IgD-negative memory B cell (primary cell): ENCODE measurements at regions not wholly inside any gene's neighbourhood (a gene's known extent, or its start where the extent isn't known, plus 50 kb on each side); places are given as distances from the start of the nearest gene placed in this dataset.
A peak's percentile ranks its signal among the peaks of the same experiment; 100 is the strongest.

Experiments
- H3K27ac Mint-ChIP-seq, 3 donors: one replicate each; pipeline ENCODE4 v1.8.0; 2020 to 2022; ENCODE audit warnings: mild to moderate bottlenecking in 3 of 3, mixed read lengths in 3 of 3, moderate library complexity in 1 of 3
- H3K27me3 Mint-ChIP-seq: one replicate; pipeline ENCODE4 v1.8.0; 2021; ENCODE audit warnings: mixed read lengths
- H3K36me3 Mint-ChIP-seq: one replicate; pipeline ENCODE4 v1.8.0; 2020; ENCODE audit warnings: mild to moderate bottlenecking, mixed read lengths
- H3K4me1 Mint-ChIP-seq, 3 donors: one replicate each; pipeline ENCODE4 v1.8.0; 2020 to 2022; ENCODE audit warnings: mixed read lengths in 3 of 3, mild to moderate bottlenecking in 1 of 3
- H3K4me3 Mint-ChIP-seq, 4 donors: one replicate each; pipeline ENCODE4 v1.8.0; 2020 to 2022; ENCODE audit warnings: mild to moderate bottlenecking in 4 of 4, mixed read lengths in 4 of 4, moderate library complexity in 3 of 4
- H3K9me3 Mint-ChIP-seq, 3 donors: one replicate each; pipeline ENCODE4 v1.8.0; 2020 to 2021; ENCODE audit warnings: mixed read lengths in 3 of 3, mild to moderate bottlenecking in 1 of 3

GRCh38 chr18:40565805-40566509, 1389.1 kb upstream of the PIK3C3 start:
- H3K36me3 Mint-ChIP-seq = no peaks in the 10 kb centered on the region
- H3K27ac Mint-ChIP-seq = no peak overlapping the region
- no peaks in the 10 kb centered on the region for H3K4me1 Mint-ChIP-seq
- H3K4me3 Mint-ChIP-seq = no peak overlapping the region
- peaks cover 0 to 4% (median 3%) of the 10 kb centered on the region in 3 donors for H3K9me3 Mint-ChIP-seq
- H3K27me3 Mint-ChIP-seq = no peaks in the 10 kb centered on the region

- peaks cover 0 to 6% (median 4%) of the 10 kb centered on the region in 3 donors for H3K9me3 Mint-ChIP-seq
- no peaks in the 10 kb centered on the region for H3K36me3 Mint-ChIP-seq
- H3K27ac Mint-ChIP-seq = no peak overlapping the region
- no peaks in the 10 kb centered on the region for H3K27me3 Mint-ChIP-seq
- no peaks in the 10 kb centered on the region for H3K4me1 Mint-ChIP-seq
- no peak overlapping the region for H3K4me3 Mint-ChIP-seq
These were observed 1395.5 kb upstream of the PIK3C3 start for GRCh38 chr18:40559556-40559955.

- H3K9me3 Mint-ChIP-seq = peaks cover 0 to 6% (median 4%) of the 10 kb centered on the region in 3 donors
- no peak overlapping the region for H3K4me3 Mint-ChIP-seq
These were observed 1396.2 kb upstream of the PIK3C3 start for GRCh38 chr18:40558706-40559392.

GRCh38 chr18:40555914-40556313, 1399.1 kb upstream of the PIK3C3 start:
- H3K27me3 Mint-ChIP-seq = no peaks in the 10 kb centered on the region
- no peaks in the 10 kb centered on the region for H3K36me3 Mint-ChIP-seq
- H3K9me3 Mint-ChIP-seq = peaks cover 3 to 5% (median 4%) of the 10 kb centered on the region in 3 donors
- no peaks in the 10 kb centered on the region for H3K4me1 Mint-ChIP-seq
- H3K27ac Mint-ChIP-seq = no peak overlapping the region
- no peak overlapping the region for H3K4me3 Mint-ChIP-seq

More at GRCh38 chr18:40558706-40559392, 1396.2 kb upstream of the PIK3C3 start:
- Mint-ChIP-seq H3K36me3 (no peaks in the 10 kb centered on the region), H3K27me3 (no peaks in the 10 kb centered on the region), H3K4me1 (no peaks in the 10 kb centered on the region), H3K27ac (no peak overlapping the region)

GRCh38 chr18:40553029-40553428, 1402.0 kb upstream of the PIK3C3 start:
- H3K9me3 Mint-ChIP-seq = peaks cover under 1 to 6% (median 2%) of the 10 kb centered on the region in 3 donors
- no peak overlapping the region for H3K4me3 Mint-ChIP-seq
- H3K36me3 Mint-ChIP-seq = no peaks in the 10 kb centered on the region
- H3K27ac Mint-ChIP-seq = no peak overlapping the region
- H3K4me1 Mint-ChIP-seq = no peaks in the 10 kb centered on the region
- no peaks in the 10 kb centered on the region for H3K27me3 Mint-ChIP-seq

- H3K9me3 Mint-ChIP-seq = peaks cover 0 to 6% (median 5%) of the 10 kb centered on the region in 3 donors
- H3K27ac Mint-ChIP-seq = peak overlapping the region in 1 of 3 donors; percentile 60
- no peaks in the 10 kb centered on the region for H3K27me3 Mint-ChIP-seq
- no peaks in the 10 kb centered on the region for H3K4me1 Mint-ChIP-seq
- H3K36me3 Mint-ChIP-seq = no peaks in the 10 kb centered on the region
- no peak overlapping the region for H3K4me3 Mint-ChIP-seq
These were observed 1408.2 kb upstream of the PIK3C3 start for GRCh38 chr18:40546875-40547274.

- no peaks in the 10 kb centered on the region for H3K27me3 Mint-ChIP-seq
- H3K4me3 Mint-ChIP-seq = no peak overlapping the region
- H3K36me3 Mint-ChIP-seq = no peaks in the 10 kb centered on the region
- no peaks in the 10 kb centered on the region for H3K4me1 Mint-ChIP-seq
- H3K27ac Mint-ChIP-seq = no peak overlapping the region
- H3K9me3 Mint-ChIP-seq = peaks cover 1 to 11% (median 3%) of the 10 kb centered on the region in 3 donors
These were observed 1420.3 kb upstream of the PIK3C3 start for GRCh38 chr18:40534723-40535122.

GRCh38 chr18:40532046-40532445, 1423.0 kb upstream of the PIK3C3 start:
- Mint-ChIP-seq H3K4me3 (no peak overlapping the region), H3K9me3 (peaks cover 0 to 11% (median 0%) of the 10 kb centered on the region in 3 donors), H3K36me3 (no peaks in the 10 kb centered on the region), H3K4me1 (no peaks in the 10 kb centered on the region), H3K27ac (peak overlapping the region in 1 of 3 donors; percentile 7), H3K27me3 (no peaks in the 10 kb centered on the region)

- Mint-ChIP-seq H3K36me3 (no peaks in the 10 kb centered on the region), H3K27ac (no peak overlapping the region), H3K4me3 (no peak overlapping the region), H3K9me3 (peaks cover 0 to 11% (median 0%) of the 10 kb centered on the region in 3 donors), H3K4me1 (no peaks in the 10 kb centered on the region), H3K27me3 (no peaks in the 10 kb centered on the region)
These were observed 1424.0 kb upstream of the PIK3C3 start for GRCh38 chr18:40531051-40531450.

- H3K4me1 Mint-ChIP-seq = no peaks in the 10 kb centered on the region
- no peak overlapping the region for H3K27ac Mint-ChIP-seq
- H3K27me3 Mint-ChIP-seq = no peaks in the 10 kb centered on the region
- H3K36me3 Mint-ChIP-seq = no peaks in the 10 kb centered on the region
- H3K4me3 Mint-ChIP-seq = no peak overlapping the region
- peaks cover 0 to 12% (median 3%) of the 10 kb centered on the region in 3 donors for H3K9me3 Mint-ChIP-seq
These were observed 1425.6 kb upstream of the PIK3C3 start for GRCh38 chr18:40529478-40529877.

- H3K36me3 Mint-ChIP-seq = no peaks in the 10 kb centered on the region
- no peaks in the 10 kb centered on the region for H3K27me3 Mint-ChIP-seq
- H3K27ac Mint-ChIP-seq = no peak overlapping the region
- H3K4me1 Mint-ChIP-seq = no peaks in the 10 kb centered on the region
- H3K9me3 Mint-ChIP-seq = peaks cover 2 to 8% (median 6%) of the 10 kb centered on the region in 3 donors
- no peak overlapping the region for H3K4me3 Mint-ChIP-seq
These were observed 1430.2 kb upstream of the PIK3C3 start for GRCh38 chr18:40524881-40525280.

- Mint-ChIP-seq H3K36me3 (no peaks in the 10 kb centered on the region), H3K27ac (no peak overlapping the region), H3K4me1 (no peaks in the 10 kb centered on the region), H3K9me3 (peaks cover 2 to 6% (median 6%) of the 10 kb centered on the region in 3 donors), H3K4me3 (no peak overlapping the region), H3K27me3 (no peaks in the 10 kb centered on the region)
These were observed 1431.7 kb upstream of the PIK3C3 start for GRCh38 chr18:40523287-40523686.

- H3K4me1 Mint-ChIP-seq = no peaks in the 10 kb centered on the region
- H3K27me3 Mint-ChIP-seq = no peaks in the 10 kb centered on the region
- peak overlapping the region in 2 of 3 donors; percentile 22 to 58 for H3K27ac Mint-ChIP-seq
- H3K9me3 Mint-ChIP-seq = peaks cover 3 to 8% (median 5%) of the 10 kb centered on the region in 3 donors
- H3K36me3 Mint-ChIP-seq = no peaks in the 10 kb centered on the region
- no peak overlapping the region for H3K4me3 Mint-ChIP-seq
These were observed 1454.0 kb upstream of the PIK3C3 start for GRCh38 chr18:40501026-40501425.

GRCh38 chr18:40494603-40495002, 1460.4 kb upstream of the PIK3C3 start:
- H3K9me3 Mint-ChIP-seq = peaks cover 2 to 10% (median 5%) of the 10 kb centered on the region in 3 donors
- H3K27me3 Mint-ChIP-seq = no peaks in the 10 kb centered on the region
- no peaks in the 10 kb centered on the region for H3K4me1 Mint-ChIP-seq
- no peak overlapping the region for H3K4me3 Mint-ChIP-seq
- no peaks in the 10 kb centered on the region for H3K36me3 Mint-ChIP-seq
- H3K27ac Mint-ChIP-seq = no peak overlapping the region

- H3K27ac Mint-ChIP-seq = no peak overlapping the region
- H3K36me3 Mint-ChIP-seq = no peaks in the 10 kb centered on the region
- peaks cover 4 to 18% (median 7%) of the 10 kb centered on the region in 3 donors for H3K9me3 Mint-ChIP-seq
- H3K27me3 Mint-ChIP-seq = no peaks in the 10 kb centered on the region
- H3K4me3 Mint-ChIP-seq = no peak overlapping the region
- no peaks in the 10 kb centered on the region for H3K4me1 Mint-ChIP-seq
These were observed 1461.7 kb upstream of the PIK3C3 start for GRCh38 chr18:40493316-40493715.

- no peaks in the 10 kb centered on the region for H3K27me3 Mint-ChIP-seq
- peaks cover 2 to 21% (median 5%) of the 10 kb centered on the region in 3 donors for H3K9me3 Mint-ChIP-seq
- no peaks in the 10 kb centered on the region for H3K36me3 Mint-ChIP-seq
- H3K4me3 Mint-ChIP-seq = no peak overlapping the region
- H3K27ac Mint-ChIP-seq = no peak overlapping the region
- no peaks in the 10 kb centered on the region for H3K4me1 Mint-ChIP-seq
These were observed 1465.7 kb upstream of the PIK3C3 start for GRCh38 chr18:40489301-40489700.
